ENCODE measurements at regions not wholly inside any gene's neighbourhood (a gene's known extent, or its start where the extent isn't known, plus 50 kb on each side); places are given as distances from the start of the nearest gene placed in this dataset.

DNA sequence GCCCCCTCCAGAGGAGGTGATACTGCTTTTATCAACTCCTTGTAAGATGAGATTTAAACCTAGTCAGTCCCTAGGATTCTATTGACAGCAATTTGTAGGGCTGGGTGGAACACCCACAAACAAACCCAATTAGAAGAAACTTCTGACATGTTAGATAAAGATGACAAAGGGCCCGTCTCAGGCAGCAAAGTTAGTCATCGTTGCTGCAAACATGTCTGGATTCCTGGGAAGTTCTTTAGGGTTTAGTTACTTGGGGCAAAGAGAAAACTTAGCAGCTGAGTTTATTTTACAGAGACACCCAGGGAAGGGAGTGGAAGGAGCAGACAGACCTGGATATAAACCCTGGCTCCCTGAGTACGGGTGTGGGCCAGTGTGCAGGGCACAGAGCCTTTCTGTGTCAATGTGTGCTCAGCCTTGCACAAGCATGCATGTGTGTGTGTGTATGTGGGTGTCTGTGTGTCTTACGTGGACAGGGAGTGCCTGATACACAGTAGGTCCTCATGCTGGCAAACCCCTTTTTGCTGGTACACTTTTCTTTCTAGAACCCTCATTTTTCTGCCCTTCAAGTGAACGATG lies 130.0 kb upstream of the STX18 start:
- no peak for DNase-seq (ENCODE audit: low read depth, low spot score)
- Histone ChIP-seq H3K4me3 (ENCODE audit: low read depth, low read length) (no peak overlapping the region), H3K27me3 (ENCODE audit: control insufficient read depth, insufficient read depth, low read length) (no peaks in the 10 kb centered on the region), H3K9me3 (ENCODE audit: control insufficient read depth, insufficient read depth, low read length) (peaks cover 3% of the 10 kb centered on the region; the same call in 1 of the 2 replicates), H3K27ac (ENCODE audit: low read depth, low read length) (no peak overlapping the region)
- ChIA-PET CTCF (interaction anchor here (0.9 kb wide), 1 partner anchor 152 kb away, joined by 3 read pairs; no protein-coding TSS in a partner anchor), POLR2A (no interaction called here)
- TF ChIP-seq, protein P1, sequence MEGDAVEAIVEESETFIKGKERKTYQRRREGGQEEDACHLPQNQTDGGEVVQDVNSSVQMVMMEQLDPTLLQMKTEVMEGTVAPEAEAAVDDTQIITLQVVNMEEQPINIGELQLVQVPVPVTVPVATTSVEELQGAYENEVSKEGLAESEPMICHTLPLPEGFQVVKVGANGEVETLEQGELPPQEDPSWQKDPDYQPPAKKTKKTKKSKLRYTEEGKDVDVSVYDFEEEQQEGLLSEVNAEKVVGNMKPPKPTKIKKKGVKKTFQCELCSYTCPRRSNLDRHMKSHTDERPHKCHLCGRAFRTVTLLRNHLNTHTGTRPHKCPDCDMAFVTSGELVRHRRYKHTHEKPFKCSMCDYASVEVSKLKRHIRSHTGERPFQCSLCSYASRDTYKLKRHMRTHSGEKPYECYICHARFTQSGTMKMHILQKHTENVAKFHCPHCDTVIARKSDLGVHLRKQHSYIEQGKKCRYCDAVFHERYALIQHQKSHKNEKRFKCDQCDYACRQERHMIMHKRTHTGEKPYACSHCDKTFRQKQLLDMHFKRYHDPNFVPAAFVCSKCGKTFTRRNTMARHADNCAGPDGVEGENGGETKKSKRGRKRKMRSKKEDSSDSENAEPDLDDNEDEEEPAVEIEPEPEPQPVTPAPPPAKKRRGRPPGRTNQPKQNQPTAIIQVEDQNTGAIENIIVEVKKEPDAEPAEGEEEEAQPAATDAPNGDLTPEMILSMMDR (IDR thresholded peaks at IDR 0.05; ENCODE audit: low read depth, low read length) = no peak

DNA sequence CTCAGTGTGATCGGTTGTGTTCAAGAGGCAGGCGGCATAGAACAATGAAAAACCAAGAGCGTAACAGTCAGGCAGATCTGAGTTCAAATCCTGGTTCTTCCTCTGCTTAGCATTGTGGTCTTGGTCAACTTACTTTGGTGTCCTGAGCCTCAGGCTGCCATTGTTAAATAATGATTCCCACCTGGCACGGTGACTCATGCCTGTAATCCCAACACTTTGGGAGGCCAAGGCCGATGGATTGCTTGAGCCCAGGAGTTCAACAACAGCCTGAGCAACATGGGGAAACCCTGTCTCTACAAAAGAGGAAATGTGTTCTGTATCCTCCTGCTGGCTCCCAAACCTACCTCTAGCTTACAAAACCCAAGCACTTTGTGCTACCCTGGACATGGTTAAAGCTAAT lies 129.0 kb upstream of the STX18 start:
- TF ChIP-seq, protein P1 (IDR thresholded peaks at IDR 0.05; ENCODE audit: low read depth, low read length) = no peak
- ChIA-PET POLR2A (no interaction called here), CTCF (interaction anchor here (0.9 kb wide), 1 partner anchor 151 kb away, joined by 3 read pairs; no protein-coding TSS in a partner anchor)
- no peak for DNase-seq (ENCODE audit: low read depth, low spot score)
- Histone ChIP-seq H3K27ac (ENCODE audit: low read depth, low read length) (no peak overlapping the region), H3K4me3 (ENCODE audit: low read depth, low read length) (no peak overlapping the region), H3K27me3 (ENCODE audit: control insufficient read depth, insufficient read depth, low read length) (no peaks in the 10 kb centered on the region), H3K9me3 (ENCODE audit: control insufficient read depth, insufficient read depth, low read length) (peaks cover 3% of the 10 kb centered on the region; the same call in 1 of the 2 replicates)

DNA sequence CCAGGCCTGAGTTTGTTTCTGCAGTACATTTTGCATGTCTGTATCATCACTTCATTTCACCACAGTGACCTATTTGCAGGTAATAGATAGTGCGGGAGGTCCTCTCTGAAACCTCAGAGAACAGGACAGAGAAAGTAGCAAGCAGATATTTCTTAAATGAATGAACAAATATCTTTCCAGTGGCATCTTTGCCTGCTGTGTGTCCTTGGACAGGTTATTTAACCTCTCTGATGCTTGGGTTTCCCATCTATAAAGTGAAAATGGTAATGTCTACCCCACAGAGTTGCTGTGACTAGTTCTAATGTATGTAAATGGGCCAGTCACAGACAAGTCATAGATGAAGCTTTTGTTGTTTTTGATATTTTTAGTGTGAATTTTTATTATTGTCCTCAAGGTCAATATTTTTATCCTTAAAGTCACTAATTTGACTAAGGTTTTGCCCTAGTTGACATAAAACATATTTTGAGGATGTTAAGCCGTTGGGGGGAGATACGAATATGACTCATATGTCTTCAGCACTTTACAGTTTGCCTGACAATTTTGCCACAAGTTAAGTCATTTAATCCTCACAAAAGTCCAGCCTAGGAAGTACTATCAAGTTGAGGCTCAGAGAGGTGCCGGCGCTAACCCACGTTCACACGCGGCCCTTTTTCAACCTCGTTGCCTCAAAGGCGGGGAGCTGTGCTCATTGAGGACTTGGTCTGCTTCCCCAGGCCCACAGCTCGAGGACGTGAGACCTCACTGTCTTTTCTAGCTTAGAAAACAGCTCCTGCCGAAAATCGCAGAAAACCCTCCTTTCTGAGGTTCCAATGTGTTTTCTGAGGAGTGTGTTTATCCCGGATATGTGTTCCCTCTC lies 126.7 kb upstream of the STX18 start:
- POLR2A ChIA-PET = interaction anchor here (0.6 kb wide), 1 partner anchor 184 kb away, joined by 4 read pairs; no protein-coding TSS in a partner anchor
- CTCF ChIA-PET = interaction anchor here (0.8 to 2.7 kb wide), 13 partner anchors 8 to 212 kb away, joined by 3 to 13 read pairs (median 4); no protein-coding TSS in a partner anchor
- TF ChIP-seq, protein P1 (IDR thresholded peaks at IDR 0.05; ENCODE audit: low read depth, low read length) = no peak
- H3K27me3 ChIP-seq (ENCODE audit: control insufficient read depth, insufficient read depth, low read length) = no peaks in the 10 kb centered on the region
- no peak overlapping the region for H3K4me3 ChIP-seq (ENCODE audit: low read depth, low read length)
- peaks cover 3% of the 10 kb centered on the region; the same call in 1 of the 2 replicates for H3K9me3 ChIP-seq (ENCODE audit: control insufficient read depth, insufficient read depth, low read length)
- H3K27ac ChIP-seq (ENCODE audit: low read depth, low read length) = peak overlapping the region; percentile 21
- DNase-seq (ENCODE audit: low read depth, low spot score) = no peak

DNA sequence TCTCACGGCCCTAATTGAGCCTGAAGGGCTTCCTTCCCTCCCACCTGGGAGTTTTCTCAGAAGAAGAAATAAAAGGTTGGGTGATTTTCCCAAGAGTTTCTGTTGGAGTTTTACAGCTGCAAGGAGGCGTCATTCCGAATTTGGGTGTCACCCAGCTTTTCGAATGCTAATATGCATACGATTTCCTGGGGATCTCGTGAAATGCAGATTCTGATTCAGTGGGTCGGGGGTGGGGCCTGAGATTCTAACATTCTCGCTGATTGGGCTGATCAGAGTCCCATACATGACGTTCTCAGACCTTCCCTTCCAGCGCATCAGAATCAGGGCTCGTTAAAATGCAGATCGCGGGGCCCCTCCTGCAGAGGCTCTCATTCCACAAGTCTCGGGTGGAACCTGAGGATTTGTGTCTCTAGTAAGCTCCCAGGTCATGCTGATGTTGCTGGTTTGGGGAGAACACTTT lies 125.8 kb upstream of the STX18 start:
- Histone ChIP-seq H3K9me3 (ENCODE audit: control insufficient read depth, insufficient read depth, low read length) (no peaks in the 10 kb centered on the region), H3K27ac (ENCODE audit: low read depth, low read length) (peak overlapping the region; percentile 31), H3K4me3 (ENCODE audit: low read depth, low read length) (no peak overlapping the region), H3K27me3 (ENCODE audit: control insufficient read depth, insufficient read depth, low read length) (no peaks in the 10 kb centered on the region)
- ChIA-PET CTCF (interaction anchor here (0.5 to 2.7 kb wide), 4 partner anchors 10 to 365 kb away, joined by 8 to 13 read pairs (median 9); no protein-coding TSS in a partner anchor), POLR2A (no interaction called here)
- TF ChIP-seq, protein P1 (IDR thresholded peaks at IDR 0.05; ENCODE audit: low read depth, low read length) = no peak
- DNase-seq (ENCODE audit: low read depth, low spot score) = no peak

Measured in AG04450 (cell line).